Esophagus mucosa (tissue), 1 donor: ENCODE measurements at regions not wholly inside any gene's neighbourhood (a gene's known extent, or its start where the extent isn't known, plus 50 kb on each side); places are given as distances from the start of the nearest gene placed in this dataset.
"Not testable (repeated sequence)": the region's sequence is repeated elsewhere in the genome, so short reads cannot be mapped to it uniquely, and the experiment has no call there.

ENCODE experiments used
- ATAC-seq: fragments of 200-7000 bp; cut with Tn5 transposase; one replicate; pipeline ENCODE4 v1.9.1; 2020
- donor health status: DM: yes; HTN: yes; CAD: no.

- no peak for ATAC-seq
Measured at GRCh38 chr14:100421756-100422470, 98.8 kb downstream of the SLC25A47 start.

DNA sequence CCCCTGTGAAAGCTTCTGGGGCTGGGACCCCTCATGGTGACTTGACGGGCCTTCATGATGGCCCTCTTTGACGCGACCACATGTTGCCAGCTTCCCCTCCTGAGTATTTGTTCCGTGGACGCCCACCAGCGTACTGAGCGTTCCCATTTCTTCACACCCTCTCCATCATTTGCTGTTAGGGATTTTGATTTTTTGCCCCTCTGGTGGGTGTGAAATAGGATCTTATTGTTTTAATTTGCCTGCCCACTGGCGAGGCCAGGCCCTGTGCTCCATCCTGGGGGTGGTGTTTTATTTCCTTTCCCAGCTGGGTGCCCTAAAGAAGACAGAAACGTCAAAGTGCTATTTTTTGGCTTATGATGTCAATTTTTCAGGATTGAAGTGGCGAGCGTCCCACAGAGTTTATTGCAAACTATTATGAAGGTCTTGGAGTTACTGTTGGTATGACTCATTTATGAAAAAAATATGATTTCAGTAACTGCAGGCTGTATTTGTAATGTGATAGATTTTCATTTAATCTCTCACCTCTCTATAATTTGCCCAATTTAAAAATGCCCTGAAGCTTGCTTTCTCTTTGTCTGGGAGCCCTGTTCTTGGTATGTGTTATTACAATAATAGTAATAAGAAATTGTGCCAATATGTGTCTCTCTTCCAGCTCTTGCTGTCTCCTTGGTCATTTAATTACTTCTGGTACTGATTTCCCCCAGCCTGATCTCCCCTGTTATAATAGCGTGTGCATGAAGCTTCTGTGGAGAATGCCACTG lies 99.6 kb downstream of the SLC25A47 start:
- no peak for ATAC-seq

GRCh38 chr14:100423317-100424010 lies 100.3 kb downstream of the SLC25A47 start:
- ATAC-seq: no peak

GRCh38 chr14:100424504-100425428 lies 101.6 kb downstream of the SLC25A47 start:
- ATAC-seq: peak; percentile 67

DNA sequence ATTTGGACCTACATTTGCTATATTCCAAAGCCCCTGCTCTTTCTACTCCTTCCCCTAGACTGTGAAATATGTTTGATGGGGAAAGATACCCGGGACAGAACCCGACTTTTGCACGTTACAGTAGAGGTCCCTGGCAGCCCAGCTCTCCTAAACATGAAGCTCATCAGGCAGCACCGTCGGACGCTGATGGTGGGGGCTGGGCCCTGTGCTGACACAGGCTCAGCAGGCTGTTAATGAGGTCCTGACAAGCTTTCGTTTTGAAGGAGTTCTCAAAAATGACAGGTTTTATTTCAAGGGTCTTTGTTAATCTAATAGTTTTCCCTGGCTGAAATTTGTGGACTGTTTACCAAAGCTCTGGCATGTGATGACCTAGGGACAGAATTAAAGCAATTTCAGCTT lies 102.3 kb downstream of the SLC25A47 start:
- no peak for ATAC-seq

GRCh38 chr14:100426314-100426713 lies 103.2 kb downstream of the SLC25A47 start:
- ATAC-seq: no peak

- no peak for ATAC-seq
Measured at GRCh38 chr14:100427166-100427565, 104.0 kb downstream of the SLC25A47 start.

- ATAC-seq: no peak
Measured at GRCh38 chr14:100428727-100429126, 105.6 kb downstream of the SLC25A47 start.

DNA sequence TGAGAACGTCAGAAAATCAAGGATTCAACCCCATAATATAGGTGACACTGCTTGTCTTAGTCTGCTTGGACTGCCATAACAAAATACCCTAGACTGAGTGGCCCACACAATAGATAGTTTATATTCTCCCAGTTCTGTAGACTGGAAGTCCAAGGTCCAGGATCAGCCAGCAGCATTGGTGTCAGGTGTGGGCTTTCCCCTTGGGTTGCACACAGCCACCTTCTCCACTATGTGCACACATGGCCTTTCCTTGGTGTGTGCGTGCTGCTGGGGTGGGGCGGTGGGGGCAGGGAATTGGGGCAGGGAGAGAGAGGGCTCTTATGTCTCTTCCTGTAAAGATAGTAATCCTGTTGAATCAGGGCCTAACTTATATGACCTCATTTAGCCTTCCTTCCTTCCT lies 106.4 kb downstream of the SLC25A47 start:
- no peak for ATAC-seq

DNA sequence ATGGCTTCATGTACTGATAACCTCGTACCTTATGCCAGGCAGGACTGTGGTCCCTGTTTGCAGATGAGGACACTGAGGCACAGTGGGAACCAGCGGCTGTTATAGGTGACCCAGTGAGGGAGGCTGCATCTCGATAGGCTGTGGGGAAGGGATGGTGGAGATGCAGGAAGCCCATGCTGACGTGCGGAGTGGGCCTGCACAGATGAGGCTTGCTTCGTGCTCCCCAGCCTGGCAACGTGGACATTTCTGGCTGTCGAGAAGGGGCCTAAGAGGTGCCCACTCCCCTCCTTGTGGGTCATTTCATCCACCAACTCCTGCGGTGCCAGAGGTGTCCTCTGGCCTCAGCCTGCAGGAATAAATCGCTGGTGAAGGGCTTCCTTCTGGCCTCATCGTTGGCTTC lies 107.4 kb downstream of the SLC25A47 start:
- no peak for ATAC-seq

GRCh38 chr14:100431461-100431860 lies 108.3 kb downstream of the SLC25A47 start:
- not testable (repeated sequence) for ATAC-seq

- ATAC-seq: no peak
Measured at GRCh38 chr14:100432652-100433427, 109.7 kb downstream of the SLC25A47 start.

DNA sequence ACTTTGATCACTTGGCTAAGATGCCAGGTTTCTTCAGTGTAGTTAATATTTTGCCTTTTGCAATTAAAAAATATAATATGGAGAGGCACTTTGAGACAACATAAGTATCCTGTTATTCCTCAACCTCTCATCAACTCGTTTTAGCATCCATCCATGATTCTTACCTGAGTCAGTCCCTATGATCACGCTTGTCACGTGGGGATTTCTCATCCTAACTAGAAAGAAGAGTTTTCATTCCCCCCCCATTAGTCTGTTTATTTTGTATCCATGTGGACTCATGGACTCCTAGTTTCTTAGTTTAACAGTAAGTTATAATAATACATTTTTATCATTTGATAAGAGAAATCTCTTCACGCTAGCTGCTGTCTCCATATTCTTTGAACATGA lies 110.3 kb downstream of the SLC25A47 start:
- no peak for ATAC-seq

DNA sequence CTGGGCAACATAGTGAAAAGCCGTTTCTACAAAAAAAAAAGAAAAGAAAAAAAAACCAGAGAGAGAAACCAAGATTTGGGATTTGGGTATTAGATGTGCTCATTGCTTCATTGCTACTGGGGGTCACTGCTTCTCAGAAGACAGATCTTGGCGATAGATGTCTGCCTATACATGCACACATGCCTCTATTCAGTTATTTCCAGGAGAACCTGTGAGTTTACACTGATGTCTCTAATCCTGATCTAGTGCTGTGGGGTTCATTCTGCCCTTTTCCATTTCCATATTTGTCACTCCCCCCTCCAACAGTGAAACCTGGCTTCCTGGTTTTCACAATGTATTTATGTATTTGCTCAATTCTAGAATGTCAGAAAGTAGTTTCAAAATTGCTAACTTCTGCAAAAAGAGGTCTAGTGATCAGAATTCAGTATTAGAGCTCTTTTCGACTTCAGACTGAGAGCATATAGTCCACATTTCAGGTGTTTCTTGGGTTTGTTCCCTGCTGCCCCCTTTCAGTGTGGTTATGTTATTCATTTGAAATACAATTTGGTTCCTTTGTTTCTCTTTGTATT lies 111.0 kb downstream of the SLC25A47 start:
- no peak for ATAC-seq

- ATAC-seq: no peak
Measured at GRCh38 chr14:100434911-100435438, 111.8 kb downstream of the SLC25A47 start.

DNA sequence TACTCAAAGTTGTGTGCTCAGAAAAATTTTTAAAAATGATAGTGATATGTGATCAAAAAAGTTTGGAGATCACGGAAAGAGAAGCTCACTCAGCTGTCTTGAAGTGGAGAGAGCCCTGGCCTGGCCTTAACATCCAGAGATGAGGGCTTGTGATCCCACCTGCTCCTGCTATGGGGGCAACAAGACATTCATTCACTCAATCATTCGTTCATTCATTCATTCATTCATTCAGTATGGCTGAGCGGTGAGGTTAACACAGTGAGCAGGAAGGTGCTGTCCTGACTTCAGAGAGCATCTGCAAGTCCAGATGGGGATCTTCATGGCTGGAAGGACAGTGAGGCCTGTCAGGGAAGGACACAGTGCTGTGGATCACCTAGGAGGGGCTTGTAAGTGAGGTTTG lies 112.3 kb downstream of the SLC25A47 start:
- no peak for ATAC-seq

DNA sequence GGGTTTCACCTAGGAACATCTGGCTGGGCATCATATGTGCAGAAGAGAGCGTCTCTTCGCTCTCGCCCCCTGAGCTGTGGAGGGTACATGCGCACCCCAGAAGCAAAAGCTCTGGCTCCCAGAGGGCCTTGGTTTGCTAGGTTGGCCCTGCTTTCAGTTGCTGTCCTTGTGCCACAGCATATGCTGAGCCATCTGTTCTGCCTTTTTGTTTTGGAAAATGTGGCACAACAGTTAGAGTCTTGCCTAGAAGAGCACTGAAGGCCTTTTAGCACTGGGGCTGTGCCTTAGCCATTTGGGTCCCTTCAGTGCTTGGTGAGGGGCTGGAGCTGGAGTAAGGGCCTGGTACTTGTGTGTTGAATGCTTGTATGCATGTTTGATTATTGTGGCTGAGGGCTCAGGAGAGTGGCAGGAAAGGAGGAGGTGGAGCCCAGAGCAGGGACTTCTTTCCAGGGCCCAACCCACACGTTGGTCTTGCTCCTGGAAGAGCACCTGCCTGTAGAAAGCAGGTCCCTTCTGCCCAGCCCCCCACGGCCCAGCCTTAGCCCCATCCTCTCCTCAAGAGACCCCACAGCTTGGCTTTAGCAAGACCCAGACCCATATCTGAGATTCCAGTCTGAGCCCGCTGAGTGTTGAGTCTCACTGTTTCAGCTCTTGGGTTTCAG lies 113.7 kb downstream of the SLC25A47 start:
- no peak for ATAC-seq

DNA sequence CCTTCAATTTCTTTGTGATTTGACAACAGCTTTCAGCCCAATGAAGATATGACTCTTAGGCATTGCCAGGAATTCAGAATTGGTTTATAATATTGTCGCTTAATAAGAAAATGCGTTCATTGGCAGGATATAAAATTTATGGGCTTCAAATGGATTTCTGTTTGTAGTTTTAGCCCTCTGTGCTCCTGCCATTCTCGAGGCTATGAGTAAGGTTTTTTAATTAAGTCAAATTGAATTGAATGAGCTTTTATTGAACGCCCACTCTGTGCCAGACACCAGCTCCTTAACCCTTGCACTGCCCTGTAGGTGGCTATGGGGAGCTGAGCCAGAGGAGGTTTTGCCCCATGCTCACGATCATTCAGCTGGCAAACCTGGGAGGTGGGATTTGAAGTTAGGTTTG lies 115.1 kb downstream of the SLC25A47 start:
- no peak for ATAC-seq

GRCh38 chr14:100438678-100439592 lies 115.8 kb downstream of the SLC25A47 start:
- peak; percentile 94 for ATAC-seq
